ENCODE measurements at regions not wholly inside any gene's neighbourhood (a gene's known extent, or its start where the extent isn't known, plus 50 kb on each side); places are given as distances from the start of the nearest gene placed in this dataset.

GRCh38 chr17:34874478-34874877 lies 86.8 kb downstream of the CCT6B start:
- DNase-seq = no peak
- no peaks in the 10 kb centered on the region for H3K4me1 Mint-ChIP-seq
- Histone ChIP-seq H3K9me3 (ENCODE audit: control insufficient read depth in 1 of 2, low read length in 2 of 2) (no peaks in the 10 kb centered on the region), H3K4me3 (ENCODE audit: low read length in 2 of 2) (no peak overlapping the region), H3K27me3 (ENCODE audit: insufficient read depth, low read length) (no peaks in the 10 kb centered on the region), H3K4me1 (ENCODE audit: insufficient read depth, low read length) (no peaks in the 10 kb centered on the region), H3K27ac (ENCODE audit: low read depth, low read length) (no peak overlapping the region), H3K36me3 (ENCODE audit: insufficient read depth, low read length) (no peaks in the 10 kb centered on the region)
- H3K9me3 Mint-ChIP-seq = peaks cover 0 to 12% (median 4%) of the 10 kb centered on the region in 8 donors
- H3K4me3 Mint-ChIP-seq = no peak overlapping the region
- peaks cover 7 to 12% of the 10 kb centered on the region in 2 donors for H3K27me3 Mint-ChIP-seq
- H3K27ac Mint-ChIP-seq = no peak overlapping the region
- POLR2A ChIA-PET (ENCODE audit: partially characterized antibody) = no interaction called here
- CTCF ChIA-PET (ENCODE audit: partially characterized antibody) = no interaction called here
- intact Hi-C loops (cut with micrococcal nuclease) = no loop called here
- H3K36me3 Mint-ChIP-seq = no peaks in the 10 kb centered on the region

GRCh38 chr17:34872640-34873039 lies 88.6 kb downstream of the CCT6B start:
- CTCF ChIA-PET (ENCODE audit: partially characterized antibody) = no interaction called here
- peaks cover 0 to 5% of the 10 kb centered on the region in 2 donors for H3K9me3 ChIP-seq (ENCODE audit: control insufficient read depth in 1 of 2, low read length in 2 of 2)
- H3K4me1 ChIP-seq (ENCODE audit: insufficient read depth, low read length) = no peaks in the 10 kb centered on the region
- intact Hi-C loops (cut with micrococcal nuclease) = no loop called here
- H3K27me3 ChIP-seq (ENCODE audit: insufficient read depth, low read length) = no peaks in the 10 kb centered on the region
- H3K4me1 Mint-ChIP-seq = peaks cover 0 to 5% (median 1%) of the 10 kb centered on the region in 4 donors
- H3K27ac ChIP-seq (ENCODE audit: low read depth, low read length) = no peak overlapping the region
- H3K9me3 Mint-ChIP-seq = peaks cover 0 to 20% (median 12%) of the 10 kb centered on the region in 8 donors
- peaks cover 6 to 9% of the 10 kb centered on the region in 2 donors for H3K27me3 Mint-ChIP-seq
- DNase-seq = no peak
- H3K4me3 ChIP-seq (ENCODE audit: low read length in 2 of 2) = no peak overlapping the region
- POLR2A ChIA-PET (ENCODE audit: partially characterized antibody) = no interaction called here
- no peaks in the 10 kb centered on the region for H3K36me3 Mint-ChIP-seq
- H3K27ac Mint-ChIP-seq = no peak overlapping the region
- no peak overlapping the region for H3K4me3 Mint-ChIP-seq
- no peaks in the 10 kb centered on the region for H3K36me3 ChIP-seq (ENCODE audit: insufficient read depth, low read length)

GRCh38 chr17:34869641-34870040 lies 91.6 kb downstream of the CCT6B start:
- H3K4me3 ChIP-seq (ENCODE audit: low read length in 2 of 2) = no peak overlapping the region
- DNase-seq = no peak
- Mint-ChIP-seq H3K27me3 (peaks cover 3 to 6% of the 10 kb centered on the region in 2 donors), H3K4me3 (no peak overlapping the region), H3K4me1 (peaks cover 0 to 5% (median 1%) of the 10 kb centered on the region in 4 donors), H3K27ac (no peak overlapping the region), H3K9me3 (peaks cover 0 to 20% (median 12%) of the 10 kb centered on the region in 8 donors), H3K36me3 (no peaks in the 10 kb centered on the region)
- no peaks in the 10 kb centered on the region for H3K36me3 ChIP-seq (ENCODE audit: insufficient read depth, low read length)
- H3K27ac ChIP-seq (ENCODE audit: low read depth, low read length) = no peak overlapping the region
- POLR2A ChIA-PET (ENCODE audit: partially characterized antibody) = no interaction called here
- no peaks in the 10 kb centered on the region for H3K27me3 ChIP-seq (ENCODE audit: insufficient read depth, low read length)
- peaks cover 0 to 5% of the 10 kb centered on the region in 2 donors for H3K9me3 ChIP-seq (ENCODE audit: control insufficient read depth in 1 of 2, low read length in 2 of 2)
- H3K4me1 ChIP-seq (ENCODE audit: insufficient read depth, low read length) = no peaks in the 10 kb centered on the region
- intact Hi-C loops (cut with micrococcal nuclease) = no loop called here
- CTCF ChIA-PET (ENCODE audit: partially characterized antibody) = no interaction called here

- H3K36me3 ChIP-seq (ENCODE audit: insufficient read depth, low read length) = no peaks in the 10 kb centered on the region
- no peak overlapping the region for H3K27ac ChIP-seq (ENCODE audit: low read depth, low read length)
- H3K4me3 ChIP-seq (ENCODE audit: low read length in 2 of 2) = no peak overlapping the region
- DNase-seq = no peak
- CTCF ChIA-PET (ENCODE audit: partially characterized antibody) = no interaction called here
- Mint-ChIP-seq H3K36me3 (no peaks in the 10 kb centered on the region), H3K27me3 (peaks cover 3 to 4% of the 10 kb centered on the region in 2 donors), H3K9me3 (peaks cover 0 to 15% (median 6%) of the 10 kb centered on the region in 8 donors), H3K4me1 (peaks cover 0 to 5% (median 1%) of the 10 kb centered on the region in 4 donors), H3K27ac (no peak overlapping the region), H3K4me3 (no peak overlapping the region)
- POLR2A ChIA-PET (ENCODE audit: partially characterized antibody) = no interaction called here
- no peaks in the 10 kb centered on the region for H3K4me1 ChIP-seq (ENCODE audit: insufficient read depth, low read length)
- H3K9me3 ChIP-seq (ENCODE audit: control insufficient read depth in 1 of 2, low read length in 2 of 2) = peaks cover 0 to 5% of the 10 kb centered on the region in 2 donors
- intact Hi-C loops (cut with micrococcal nuclease) = no loop called here
- H3K27me3 ChIP-seq (ENCODE audit: insufficient read depth, low read length) = no peaks in the 10 kb centered on the region
Observed at GRCh38 chr17:34865716-34866115, 95.5 kb downstream of the CCT6B start.

GRCh38 chr17:34862384-34862783 lies 98.9 kb downstream of the CCT6B start:
- no peaks in the 10 kb centered on the region for H3K36me3 Mint-ChIP-seq
- intact Hi-C loops (cut with micrococcal nuclease) = no loop called here
- peaks cover 0 to 5% of the 10 kb centered on the region in 2 donors for H3K27me3 Mint-ChIP-seq
- H3K4me1 Mint-ChIP-seq = peaks cover 0 to 3% (median 1%) of the 10 kb centered on the region in 4 donors
- Histone ChIP-seq H3K4me3 (ENCODE audit: low read length in 2 of 2) (no peak overlapping the region), H3K4me1 (ENCODE audit: insufficient read depth, low read length) (no peaks in the 10 kb centered on the region), H3K27me3 (ENCODE audit: insufficient read depth, low read length) (no peaks in the 10 kb centered on the region), H3K27ac (ENCODE audit: low read depth, low read length) (no peak overlapping the region), H3K9me3 (ENCODE audit: control insufficient read depth in 1 of 2, low read length in 2 of 2) (no peaks in the 10 kb centered on the region), H3K36me3 (ENCODE audit: insufficient read depth, low read length) (no peaks in the 10 kb centered on the region)
- no peak overlapping the region for H3K27ac Mint-ChIP-seq
- no peak overlapping the region for H3K4me3 Mint-ChIP-seq
- ChIA-PET POLR2A (ENCODE audit: partially characterized antibody) (no interaction called here), CTCF (ENCODE audit: partially characterized antibody) (interaction anchor here (1.3 kb wide), 1 partner anchor 320 kb away, joined by 3 read pairs; no protein-coding TSS in a partner anchor)
- no peaks in the 10 kb centered on the region for H3K9me3 Mint-ChIP-seq
- DNase-seq = no peak

- Mint-ChIP-seq H3K36me3 (no peaks in the 10 kb centered on the region), H3K9me3 (no peaks in the 10 kb centered on the region), H3K27me3 (peaks cover 0 to 9% of the 10 kb centered on the region in 2 donors), H3K27ac (peak overlapping the region in 1 of 7 donors; percentile 39), H3K4me1 (peaks cover 0 to 3% (median 1%) of the 10 kb centered on the region in 4 donors), H3K4me3 (no peak overlapping the region)
- Histone ChIP-seq H3K27ac (ENCODE audit: low read depth, low read length) (no peak overlapping the region), H3K4me1 (ENCODE audit: insufficient read depth, low read length) (no peaks in the 10 kb centered on the region), H3K9me3 (ENCODE audit: control insufficient read depth in 1 of 2, low read length in 2 of 2) (no peaks in the 10 kb centered on the region), H3K36me3 (ENCODE audit: insufficient read depth, low read length) (no peaks in the 10 kb centered on the region), H3K4me3 (ENCODE audit: low read length in 2 of 2) (no peak overlapping the region), H3K27me3 (ENCODE audit: insufficient read depth, low read length) (no peaks in the 10 kb centered on the region)
- POLR2A ChIA-PET (ENCODE audit: partially characterized antibody) = no interaction called here
- DNase-seq = no peak
- intact Hi-C loops (cut with micrococcal nuclease) = no loop called here
- CTCF ChIA-PET (ENCODE audit: partially characterized antibody) = interaction anchor here (1.3 kb wide), 1 partner anchor 320 kb away, joined by 3 read pairs; no protein-coding TSS in a partner anchor
Observed at GRCh38 chr17:34861864-34862263, 99.4 kb downstream of the CCT6B start.

- Histone ChIP-seq H3K36me3 (ENCODE audit: insufficient read depth, low read length) (no peaks in the 10 kb centered on the region), H3K9me3 (ENCODE audit: control insufficient read depth in 1 of 2, low read length in 2 of 2) (no peaks in the 10 kb centered on the region), H3K27me3 (ENCODE audit: insufficient read depth, low read length) (no peaks in the 10 kb centered on the region), H3K4me3 (ENCODE audit: low read length in 2 of 2) (no peak overlapping the region), H3K27ac (ENCODE audit: low read depth, low read length) (no peak overlapping the region), H3K4me1 (ENCODE audit: insufficient read depth, low read length) (no peaks in the 10 kb centered on the region)
- no peaks in the 10 kb centered on the region for H3K36me3 Mint-ChIP-seq
- H3K27ac Mint-ChIP-seq = no peak overlapping the region
- ChIA-PET POLR2A (ENCODE audit: partially characterized antibody) (no interaction called here), CTCF (ENCODE audit: partially characterized antibody) (no interaction called here)
- intact Hi-C loops (cut with micrococcal nuclease) = no loop called here
- H3K4me1 Mint-ChIP-seq = peaks cover 0 to 3% (median 1%) of the 10 kb centered on the region in 4 donors
- no peaks in the 10 kb centered on the region for H3K9me3 Mint-ChIP-seq
- peaks cover 0 to 9% of the 10 kb centered on the region in 2 donors for H3K27me3 Mint-ChIP-seq
- H3K4me3 Mint-ChIP-seq = no peak overlapping the region
- no peak for DNase-seq
Observed at GRCh38 chr17:34859652-34860051, 101.6 kb downstream of the CCT6B start.

Measured in CD4-positive, alpha-beta memory T cell (primary cell).